HUES6 (cell line): ENCODE measurements at regions not wholly inside any gene's neighbourhood (a gene's known extent, or its start where the extent isn't known, plus 50 kb on each side); places are given as distances from the start of the nearest gene placed in this dataset.
"Not testable (repeated sequence)": the region's sequence is repeated elsewhere in the genome, so short reads cannot be mapped to it uniquely, and the experiment has no call there.

Source experiments
- H3K27ac ChIP-seq: 2 replicates; pipeline ENCODE4 v1.7.0; 2013; ENCODE audit warnings: low read depth, mild to moderate bottlenecking, low read length, inconsistent platforms
- H3K27me3 ChIP-seq: 2 replicates; pipeline ENCODE4 v1.6.1; 2013; ENCODE audit warnings: low read length; ENCODE audit not compliant: control insufficient read depth, insufficient read depth
- H3K36me3 ChIP-seq: 2 replicates; pipeline ENCODE4 v1.6.1; 2013; ENCODE audit warnings: low read length; ENCODE audit not compliant: control insufficient read depth, insufficient read depth
- H3K4me1 ChIP-seq: 2 replicates; pipeline ENCODE4 v1.6.1; 2013; ENCODE audit warnings: low read length; ENCODE audit not compliant: control insufficient read depth, insufficient read depth
- H3K4me3 ChIP-seq: 2 replicates; pipeline ENCODE4 v1.5.1; 2013; ENCODE audit warnings: low read depth, low read length
- H3K9ac ChIP-seq: one replicate; pipeline ENCODE4 v1.6.1; 2013; ENCODE audit warnings: mild to moderate bottlenecking, low read length
- H3K9me3 ChIP-seq: 2 replicates; pipeline ENCODE4 v1.6.1; 2013; ENCODE audit warnings: low read depth, low read length; ENCODE audit not compliant: control insufficient read depth, insufficient read depth

GRCh38 chr7:82600531-82600930 is 157.0 kb upstream of the CACNA2D1 start:
- no peak overlapping the region for H3K4me3 ChIP-seq
- no peak overlapping the region for H3K27ac ChIP-seq
- H3K27me3 ChIP-seq = no peaks in the 10 kb centered on the region
- no peak overlapping the region for H3K9ac ChIP-seq
- H3K9me3 ChIP-seq = 0 out of 2 replicates have a peak, but pooled peaks cover 4% of the 10 kb centered on the region
- no peaks in the 10 kb centered on the region for H3K36me3 ChIP-seq
- H3K4me1 ChIP-seq = 0 out of 2 replicates have a peak, but pooled peaks cover 7% of the 10 kb centered on the region

- H3K27me3 ChIP-seq = no peaks in the 10 kb centered on the region
- no peaks in the 10 kb centered on the region for H3K36me3 ChIP-seq
- H3K27ac ChIP-seq = no peak overlapping the region
- H3K9ac ChIP-seq = no peak overlapping the region
- H3K9me3 ChIP-seq = 0 out of 2 replicates have a peak, but pooled peaks cover 4% of the 10 kb centered on the region
- 0 out of 2 replicates have a peak, but pooled peaks cover 7% of the 10 kb centered on the region for H3K4me1 ChIP-seq
- H3K4me3 ChIP-seq = no peak overlapping the region
Observed at GRCh38 chr7:82599895-82600294, 156.3 kb upstream of the CACNA2D1 start.

- Histone ChIP-seq H3K9me3 (0 out of 2 replicates have a peak, but pooled peaks cover 4% of the 10 kb centered on the region), H3K4me3 (no peak overlapping the region), H3K4me1 (peaks cover 7% of the 10 kb centered on the region; the same call in 1 of the 2 replicates), H3K36me3 (no peaks in the 10 kb centered on the region), H3K27me3 (no peaks in the 10 kb centered on the region), H3K9ac (no peak overlapping the region), H3K27ac (no peak overlapping the region)
Observed at GRCh38 chr7:82598958-82599357, 155.4 kb upstream of the CACNA2D1 start.

- H3K27ac ChIP-seq, H3K9ac ChIP-seq, H3K4me1 ChIP-seq, H3K36me3 ChIP-seq, H3K9me3 ChIP-seq, H3K27me3 ChIP-seq, H3K4me3 ChIP-seq: not testable (repeated sequence)
Observed at GRCh38 chr7:82595795-82596194, 152.2 kb upstream of the CACNA2D1 start.

GRCh38 chr7:82595176-82595575 is 151.6 kb upstream of the CACNA2D1 start:
- Histone ChIP-seq H3K9me3 (no peaks in the 10 kb centered on the region), H3K36me3 (no peaks in the 10 kb centered on the region), H3K4me3 (no peak overlapping the region), H3K27ac (no peak overlapping the region), H3K4me1 (no peaks in the 10 kb centered on the region; the same call in 1 of the 2 replicates), H3K27me3 (no peaks in the 10 kb centered on the region), H3K9ac (no peak overlapping the region)

GRCh38 chr7:82594665-82595064 is 151.1 kb upstream of the CACNA2D1 start:
- Histone ChIP-seq H3K4me1 (no peaks in the 10 kb centered on the region; the same call in 1 of the 2 replicates), H3K27ac (no peak overlapping the region), H3K4me3 (no peak overlapping the region), H3K9ac (no peak overlapping the region), H3K9me3 (no peaks in the 10 kb centered on the region), H3K36me3 (no peaks in the 10 kb centered on the region), H3K27me3 (no peaks in the 10 kb centered on the region)

- Histone ChIP-seq H3K4me3 (no peak overlapping the region), H3K27ac (no peak overlapping the region; the same call in 1 of the 2 replicates), H3K9ac (no peak overlapping the region)
Observed at GRCh38 chr7:82593780-82594179, 150.2 kb upstream of the CACNA2D1 start.

GRCh38 chr7:82592416-82592815 is 148.8 kb upstream of the CACNA2D1 start:
- Histone ChIP-seq H3K4me1 (no peaks in the 10 kb centered on the region; the same call in 1 of the 2 replicates), H3K9ac (no peak overlapping the region), H3K9me3 (no peaks in the 10 kb centered on the region), H3K27me3 (no peaks in the 10 kb centered on the region), H3K36me3 (no peaks in the 10 kb centered on the region), H3K27ac (no peak overlapping the region), H3K4me3 (no peak overlapping the region)

More at GRCh38 chr7:82593780-82594179, 150.2 kb upstream of the CACNA2D1 start:
- Histone ChIP-seq H3K9me3 (no peaks in the 10 kb centered on the region), H3K36me3 (no peaks in the 10 kb centered on the region), H3K27me3 (no peaks in the 10 kb centered on the region), H3K4me1 (no peaks in the 10 kb centered on the region; the same call in 1 of the 2 replicates)

- Histone ChIP-seq H3K27ac (no peak overlapping the region), H3K4me3 (no peak overlapping the region), H3K4me1 (no peaks in the 10 kb centered on the region), H3K27me3 (no peaks in the 10 kb centered on the region), H3K9ac (no peak overlapping the region), H3K36me3 (no peaks in the 10 kb centered on the region), H3K9me3 (no peaks in the 10 kb centered on the region)
Observed at GRCh38 chr7:82579047-82579446, 135.5 kb upstream of the CACNA2D1 start.

- Histone ChIP-seq H3K27ac (no peak overlapping the region), H3K36me3 (no peaks in the 10 kb centered on the region), H3K27me3 (no peaks in the 10 kb centered on the region), H3K4me3 (no peak overlapping the region), H3K9ac (no peak overlapping the region), H3K4me1 (no peaks in the 10 kb centered on the region), H3K9me3 (no peaks in the 10 kb centered on the region)
Observed at GRCh38 chr7:82578430-82578829, 134.9 kb upstream of the CACNA2D1 start.

GRCh38 chr7:82572195-82572880 is 128.8 kb upstream of the CACNA2D1 start:
- H3K4me1 ChIP-seq = no peaks in the 10 kb centered on the region
- H3K4me3 ChIP-seq = no peak overlapping the region
- no peaks in the 10 kb centered on the region for H3K9me3 ChIP-seq
- no peaks in the 10 kb centered on the region for H3K27me3 ChIP-seq
- H3K27ac ChIP-seq = no peak overlapping the region
- H3K9ac ChIP-seq = no peak overlapping the region
- no peaks in the 10 kb centered on the region for H3K36me3 ChIP-seq
